ENCODE measurements at regions not wholly inside any gene's neighbourhood (a gene's known extent, or its start where the extent isn't known, plus 50 kb on each side); places are given as distances from the start of the nearest gene placed in this dataset.

DNA sequence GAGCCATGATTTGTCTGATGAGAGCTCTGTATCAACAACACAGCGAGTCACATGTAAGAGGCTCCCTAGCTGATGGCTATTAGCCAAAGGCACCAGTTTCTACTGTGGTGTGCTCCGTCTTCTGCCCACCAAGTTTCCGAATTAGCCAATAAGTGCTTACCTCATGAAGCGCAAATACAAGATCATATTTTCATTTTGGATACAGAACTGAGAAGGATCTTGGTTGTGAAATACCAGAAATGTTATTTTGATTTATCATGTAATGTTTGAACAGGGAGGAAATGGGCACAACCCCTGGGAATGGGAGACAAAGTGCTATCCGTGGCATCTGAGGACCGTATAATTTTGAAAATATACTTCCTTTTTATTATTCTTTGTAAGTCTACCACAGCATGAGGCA, 234.3 kb downstream of the DACT1 start:
- no peak for TF ChIP-seq EZH2 (IDR thresholded peaks at IDR 0.05; ENCODE audit: low read depth)
- TF ChIP-seq, protein P1, sequence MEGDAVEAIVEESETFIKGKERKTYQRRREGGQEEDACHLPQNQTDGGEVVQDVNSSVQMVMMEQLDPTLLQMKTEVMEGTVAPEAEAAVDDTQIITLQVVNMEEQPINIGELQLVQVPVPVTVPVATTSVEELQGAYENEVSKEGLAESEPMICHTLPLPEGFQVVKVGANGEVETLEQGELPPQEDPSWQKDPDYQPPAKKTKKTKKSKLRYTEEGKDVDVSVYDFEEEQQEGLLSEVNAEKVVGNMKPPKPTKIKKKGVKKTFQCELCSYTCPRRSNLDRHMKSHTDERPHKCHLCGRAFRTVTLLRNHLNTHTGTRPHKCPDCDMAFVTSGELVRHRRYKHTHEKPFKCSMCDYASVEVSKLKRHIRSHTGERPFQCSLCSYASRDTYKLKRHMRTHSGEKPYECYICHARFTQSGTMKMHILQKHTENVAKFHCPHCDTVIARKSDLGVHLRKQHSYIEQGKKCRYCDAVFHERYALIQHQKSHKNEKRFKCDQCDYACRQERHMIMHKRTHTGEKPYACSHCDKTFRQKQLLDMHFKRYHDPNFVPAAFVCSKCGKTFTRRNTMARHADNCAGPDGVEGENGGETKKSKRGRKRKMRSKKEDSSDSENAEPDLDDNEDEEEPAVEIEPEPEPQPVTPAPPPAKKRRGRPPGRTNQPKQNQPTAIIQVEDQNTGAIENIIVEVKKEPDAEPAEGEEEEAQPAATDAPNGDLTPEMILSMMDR (conservative IDR thresholded peaks at IDR 0.05): no peak
